ENCODE measurements at regions not wholly inside any gene's neighbourhood (a gene's known extent, or its start where the extent isn't known, plus 50 kb on each side); places are given as distances from the start of the nearest gene placed in this dataset.
A peak's percentile ranks its signal among the peaks of the same experiment; 100 is the strongest.
"Not testable (repeated sequence)": the region's sequence is repeated elsewhere in the genome, so short reads cannot be mapped to it uniquely, and the experiment has no call there.

- DNase-seq, result no peak
These were observed 140.6 kb upstream of the TMEM168 start for GRCh38 chr7:112930787-112931186.

- no peak for DNase-seq
These were observed 139.2 kb upstream of the TMEM168 start for GRCh38 chr7:112929421-112929820.

- no peak for DNase-seq
These were observed 135.8 kb upstream of the TMEM168 start for GRCh38 chr7:112926018-112926417.

DNA sequence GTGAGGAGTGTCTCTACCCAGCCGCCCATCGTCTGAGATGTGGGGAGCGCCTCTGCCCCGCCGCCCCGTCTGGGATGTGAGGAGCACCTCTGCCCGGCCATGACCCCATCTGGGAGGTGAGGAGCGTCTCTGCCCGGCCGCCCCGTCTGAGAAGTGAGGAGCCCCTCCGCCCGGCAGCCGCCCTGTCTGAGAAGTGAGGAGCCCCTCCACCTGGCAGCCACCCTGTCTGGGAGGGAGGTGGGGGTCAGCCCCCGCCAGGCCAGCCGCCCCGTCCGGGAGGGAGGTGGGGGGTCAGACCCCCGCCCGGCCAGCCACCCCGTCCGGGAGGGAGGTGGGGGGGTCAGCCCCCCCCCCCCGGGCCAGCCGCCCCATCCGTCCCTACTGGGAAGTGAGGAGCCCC is 132.4 kb upstream of the TMEM168 start:
- not testable (repeated sequence) for DNase-seq

DNA sequence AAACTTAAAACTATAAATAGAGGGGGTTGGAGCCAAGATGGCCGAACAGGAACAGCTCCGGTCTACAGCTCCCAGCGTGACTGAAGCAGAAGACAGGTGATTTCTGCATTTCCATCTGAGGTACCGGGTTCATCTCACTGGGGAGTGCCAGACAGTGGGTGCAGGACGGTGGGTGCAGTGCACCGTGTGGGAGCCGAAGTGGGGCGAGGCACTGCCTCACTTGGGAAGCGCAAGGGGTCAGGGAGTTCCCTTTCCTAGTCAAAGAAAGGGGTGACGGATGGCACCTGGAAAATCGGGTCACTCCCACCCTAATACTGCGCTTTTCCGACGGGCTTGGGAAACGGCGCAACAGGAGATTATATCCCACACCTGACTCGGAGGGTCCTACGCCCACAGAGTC is 126.2 kb upstream of the TMEM168 start:
- not testable (repeated sequence) for DNase-seq

GRCh38 chr7:112908086-112908485 is 117.9 kb upstream of the TMEM168 start:
- no peak for DNase-seq

DNA sequence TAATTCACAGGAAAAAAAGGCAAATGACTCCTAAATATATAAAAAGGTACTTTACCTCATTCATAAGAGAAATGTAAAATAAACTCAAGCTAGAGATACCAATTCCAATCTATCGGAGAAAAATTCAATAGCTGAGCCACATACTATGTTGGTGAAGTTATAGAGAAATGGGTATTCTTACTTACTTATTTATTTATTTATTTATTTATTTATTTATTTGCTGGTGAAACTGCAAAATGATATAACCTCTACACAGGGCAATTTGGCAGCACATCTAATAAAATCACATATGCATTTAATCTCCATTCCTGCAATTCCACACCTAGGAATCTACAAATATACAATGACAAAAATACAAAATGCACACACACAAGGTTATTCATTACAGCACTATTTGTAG is 117.5 kb upstream of the TMEM168 start:
- no peak for DNase-seq

- no peak for DNase-seq
These were observed 115.8 kb upstream of the TMEM168 start for GRCh38 chr7:112905950-112906349.

DNA sequence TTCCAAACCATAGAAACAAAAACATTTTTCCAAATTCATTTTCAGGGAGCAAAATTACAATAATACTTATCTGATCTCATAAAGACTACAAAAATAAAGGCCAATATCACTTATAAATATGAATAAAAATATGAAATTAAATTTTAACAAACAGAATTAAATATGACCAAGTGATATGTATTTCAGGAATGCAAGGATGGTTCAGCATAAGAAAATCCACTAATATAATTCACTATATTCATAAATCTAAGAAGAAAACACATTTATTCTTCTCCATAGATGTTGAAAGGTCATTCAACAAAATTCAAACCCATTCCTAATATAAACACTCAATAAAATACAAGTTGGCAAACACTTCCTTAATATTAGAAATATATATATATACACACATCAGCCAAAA is 115.2 kb upstream of the TMEM168 start:
- DNase-seq, result no peak

DNA sequence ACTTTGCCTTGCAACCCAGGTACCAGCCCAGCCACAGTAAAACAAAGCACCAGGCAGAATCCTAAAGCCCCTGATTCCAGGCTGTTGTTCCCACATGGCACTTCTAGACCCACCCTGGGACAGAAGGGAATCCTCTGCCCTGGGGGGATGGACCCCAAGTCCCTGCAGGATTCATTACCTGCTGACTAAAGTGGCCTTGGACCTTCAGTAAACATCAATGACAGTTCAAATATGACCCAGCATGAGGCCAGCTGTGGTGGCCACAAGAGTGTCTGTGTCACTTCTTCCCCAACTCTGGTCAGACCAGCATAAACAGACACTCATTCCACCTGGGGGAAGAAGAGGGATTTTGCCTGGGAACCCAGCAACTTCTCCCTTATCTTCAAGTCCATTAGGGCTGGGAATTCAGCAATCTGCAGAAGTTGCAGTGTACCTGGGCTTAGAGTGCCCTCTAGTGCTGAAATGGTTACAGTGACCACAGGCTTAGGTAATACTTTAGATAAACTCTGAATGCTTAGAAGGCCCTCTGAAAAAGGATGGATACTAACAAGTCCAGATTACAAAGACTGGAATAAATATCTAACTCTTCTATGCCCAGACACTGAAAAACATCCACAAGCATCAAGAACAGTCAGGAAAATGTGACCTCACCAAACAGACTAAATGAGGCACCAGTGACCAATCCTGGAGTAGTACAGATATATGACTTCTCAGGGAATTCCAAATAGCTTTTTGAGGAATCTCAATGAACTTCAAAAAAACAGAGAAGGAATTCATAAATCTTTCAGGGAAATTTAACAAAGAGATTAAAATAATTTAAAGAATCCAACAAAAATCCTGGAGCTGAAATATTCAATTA is 108.5 kb upstream of the TMEM168 start:
- DNase-seq, result peak; percentile 40 to 78 (median 71)

DNA sequence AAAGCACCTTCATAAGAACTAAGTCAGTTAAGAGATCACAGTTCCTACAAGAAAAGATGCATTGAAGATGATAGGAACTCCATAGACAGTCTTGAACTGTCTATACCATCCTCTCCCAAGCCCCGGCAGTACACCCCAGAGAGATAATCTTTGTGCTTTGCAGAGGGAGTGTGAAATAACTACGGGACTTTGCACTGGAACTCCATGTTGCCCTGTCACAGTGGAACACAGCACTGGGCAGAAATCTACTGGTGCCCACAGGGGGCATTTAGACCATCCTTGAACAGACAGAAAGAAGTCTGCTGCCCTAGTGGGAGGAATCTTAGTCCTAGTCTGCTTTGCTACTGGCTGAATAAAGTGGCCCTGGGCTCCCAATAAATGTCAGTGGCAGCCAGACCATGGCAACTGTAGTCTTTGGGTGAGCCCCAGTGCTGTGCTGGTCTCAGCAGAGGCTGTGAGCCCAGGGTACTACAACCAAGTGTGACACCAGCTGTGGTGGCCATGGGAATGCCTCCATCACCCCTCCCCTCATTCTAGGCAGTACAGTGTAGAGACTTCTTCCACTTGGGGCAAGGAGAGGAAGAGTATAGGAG is 107.7 kb upstream of the TMEM168 start:
- no peak for DNase-seq

DNA sequence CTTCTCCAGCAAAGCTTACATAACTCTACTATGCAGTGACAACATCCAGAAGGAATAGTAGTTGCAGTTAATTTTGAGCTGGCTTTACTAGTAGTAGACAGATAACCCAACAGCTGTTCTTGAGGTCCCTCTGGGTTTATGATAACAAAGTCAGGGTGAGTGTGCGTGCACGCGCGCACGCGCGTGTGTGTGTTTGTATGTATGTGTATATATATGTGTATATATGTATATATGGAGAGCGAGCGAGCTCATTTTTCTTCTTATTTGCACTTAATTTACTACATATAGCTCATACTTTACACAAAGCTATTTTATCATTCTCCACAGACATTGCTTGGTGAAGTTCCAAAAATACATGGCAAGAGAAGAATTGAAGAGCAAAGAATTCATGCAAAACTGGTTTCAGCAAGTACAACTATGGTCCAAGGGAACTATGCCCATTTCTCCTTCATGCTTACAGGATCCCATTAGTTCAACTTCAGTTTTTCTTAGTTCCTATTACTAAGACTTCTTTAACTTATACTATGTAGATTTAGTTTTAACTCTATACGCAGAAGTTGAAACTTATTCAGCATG is 105.9 kb upstream of the TMEM168 start:
- no peak for DNase-seq

GRCh38 chr7:112892263-112892662 is 102.1 kb upstream of the TMEM168 start:
- DNase-seq, result no peak

- DNase-seq, result no peak
These were observed 101.5 kb upstream of the TMEM168 start for GRCh38 chr7:112891698-112892097.

- DNase-seq, result no peak
These were observed 99.7 kb upstream of the TMEM168 start for GRCh38 chr7:112889834-112890438.

DNA sequence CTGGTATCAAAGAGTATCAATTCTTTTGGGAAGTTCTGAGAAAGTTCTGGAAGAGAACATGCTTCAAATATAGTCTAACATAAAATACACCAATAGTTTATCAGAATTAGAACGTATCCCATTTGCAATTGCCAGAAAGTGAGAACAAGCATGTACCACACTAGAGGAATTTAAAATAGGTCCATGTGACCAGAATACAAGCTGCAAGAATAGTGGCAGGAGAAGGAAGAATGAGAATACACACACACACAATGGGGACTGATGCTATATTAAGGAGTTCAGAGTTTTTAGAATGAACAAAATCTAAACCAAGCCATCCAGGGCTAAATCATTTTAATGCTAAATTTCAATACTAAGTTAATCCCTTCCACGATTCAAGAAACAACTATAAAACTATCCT is 99.1 kb upstream of the TMEM168 start:
- DNase-seq, result no peak

DNA sequence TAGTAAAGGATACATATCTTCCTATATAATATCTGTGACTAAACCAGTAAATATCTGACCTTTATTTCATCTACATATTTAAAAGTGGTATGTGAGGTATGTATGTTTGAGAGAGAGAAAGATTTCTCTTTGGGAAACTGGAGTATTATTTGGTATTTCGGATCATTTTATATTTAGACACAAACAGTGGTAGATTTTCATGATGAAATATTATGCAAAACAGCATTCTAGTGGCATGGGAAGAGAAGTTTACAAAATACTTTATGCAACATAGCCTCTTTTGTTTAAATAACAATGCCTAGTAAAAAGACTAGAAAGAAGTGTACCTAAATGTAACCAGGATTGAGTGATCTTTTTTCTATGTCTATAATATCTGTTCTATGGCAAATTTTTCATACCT is 98.6 kb upstream of the TMEM168 start:
- no peak for DNase-seq

GRCh38 chr7:112887976-112888375 is 97.8 kb upstream of the TMEM168 start:
- DNase-seq, result no peak

GRCh38 chr7:112887337-112887736 is 97.1 kb upstream of the TMEM168 start:
- no peak for DNase-seq

GRCh38 chr7:112886208-112886607 is 96.0 kb upstream of the TMEM168 start:
- DNase-seq, result no peak

DNA sequence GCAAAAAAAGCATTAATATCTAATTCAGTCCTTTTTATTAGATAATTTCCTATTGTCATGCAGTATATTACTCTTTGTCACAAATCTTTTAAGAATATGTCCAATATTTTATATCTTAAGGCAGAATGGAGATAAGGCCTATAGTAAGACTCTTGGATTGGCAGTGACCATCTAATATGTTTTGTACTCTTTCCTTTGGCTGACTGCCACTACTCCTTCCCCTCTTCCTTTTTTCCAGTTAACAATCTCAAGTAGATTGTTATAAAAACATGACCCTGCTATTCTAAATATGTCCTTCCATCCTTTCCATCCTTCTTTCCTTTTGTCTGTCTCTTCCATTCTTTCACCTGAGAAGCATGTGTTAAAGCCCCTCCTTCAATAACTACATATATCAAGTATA is 92.8 kb upstream of the TMEM168 start:
- no peak for DNase-seq

DNA sequence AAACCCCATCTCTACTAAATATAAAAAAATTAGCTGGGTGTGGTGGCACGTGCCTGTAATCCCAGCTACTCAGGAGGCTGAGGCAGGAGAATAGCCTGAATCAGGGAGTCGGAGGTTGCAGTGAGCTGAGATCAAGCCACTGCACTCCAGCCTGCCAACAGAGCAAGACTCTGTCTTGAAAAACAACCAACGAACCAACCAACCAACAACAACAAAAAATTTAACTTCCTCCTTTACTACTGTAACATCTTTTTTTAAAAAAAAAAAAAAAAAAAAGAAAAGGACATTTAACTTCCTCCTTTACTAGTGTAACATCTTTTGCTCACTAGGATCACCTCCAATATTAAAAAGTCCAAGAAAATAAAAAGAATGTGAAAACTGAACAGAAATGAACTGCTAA is 92.3 kb upstream of the TMEM168 start:
- DNase-seq, result no peak

DNA sequence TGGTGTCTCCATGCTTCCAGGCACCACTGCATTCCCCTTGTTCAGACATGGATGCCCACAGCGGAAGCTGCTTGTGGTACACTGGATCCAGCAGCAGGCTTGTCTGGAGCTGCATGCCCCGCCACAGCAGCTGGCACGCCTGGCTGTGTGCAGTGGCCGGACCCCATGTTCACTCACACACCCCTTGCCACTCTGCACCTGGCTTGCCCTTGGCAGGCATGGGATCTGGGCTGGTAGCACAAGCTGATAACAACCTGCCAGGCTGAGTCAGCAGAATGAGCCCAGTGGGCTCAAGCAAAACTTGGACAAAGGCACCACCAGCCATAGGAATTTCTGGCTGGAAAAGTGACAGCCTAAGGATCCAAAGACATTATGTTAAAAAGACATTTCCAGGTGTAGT is 91.8 kb upstream of the TMEM168 start:
- no peak for DNase-seq
